ENCODE measurements at regions not wholly inside any gene's neighbourhood (a gene's known extent, or its start where the extent isn't known, plus 50 kb on each side); places are given as distances from the start of the nearest gene placed in this dataset.
"Not testable (repeated sequence)": the region's sequence is repeated elsewhere in the genome, so short reads cannot be mapped to it uniquely, and the experiment has no call there.

- TF ChIP-seq CTCF (conservative IDR thresholded peaks at IDR 0.05; ENCODE audit: low read depth, low read length), result no peak
- no peak for DNase-seq (ENCODE audit: low read depth)
- H3K4me3 ChIP-seq (ENCODE audit: low read length), result no peak overlapping the region
Measured at GRCh38 chrX:17968367-17968766, 107.3 kb upstream of the RAI2 start.

DNA sequence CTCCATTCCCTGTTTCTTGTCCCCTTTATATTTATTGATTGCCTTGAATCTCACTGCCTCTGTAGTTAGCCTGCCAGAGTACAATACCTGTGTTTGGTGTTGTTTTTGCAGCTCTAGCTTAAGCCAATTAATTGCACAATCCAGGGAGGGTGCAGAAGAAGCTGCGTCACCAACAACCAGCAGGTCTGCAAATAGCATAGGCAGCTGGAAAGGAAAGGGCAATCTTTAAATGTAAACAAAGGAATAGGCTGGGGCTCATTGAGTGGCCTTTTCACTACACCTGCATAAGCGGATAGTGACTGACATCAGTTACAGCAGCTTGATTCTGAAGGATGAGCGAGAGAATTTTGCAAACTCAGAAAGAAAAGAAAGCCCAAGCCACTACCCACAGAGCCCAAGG lies 106.8 kb upstream of the RAI2 start:
- H3K4me3 ChIP-seq (ENCODE audit: low read length), result no peak overlapping the region
- TF ChIP-seq CTCF (conservative IDR thresholded peaks at IDR 0.05; ENCODE audit: low read depth, low read length), result no peak
- DNase-seq (ENCODE audit: low read depth), result no peak

DNA sequence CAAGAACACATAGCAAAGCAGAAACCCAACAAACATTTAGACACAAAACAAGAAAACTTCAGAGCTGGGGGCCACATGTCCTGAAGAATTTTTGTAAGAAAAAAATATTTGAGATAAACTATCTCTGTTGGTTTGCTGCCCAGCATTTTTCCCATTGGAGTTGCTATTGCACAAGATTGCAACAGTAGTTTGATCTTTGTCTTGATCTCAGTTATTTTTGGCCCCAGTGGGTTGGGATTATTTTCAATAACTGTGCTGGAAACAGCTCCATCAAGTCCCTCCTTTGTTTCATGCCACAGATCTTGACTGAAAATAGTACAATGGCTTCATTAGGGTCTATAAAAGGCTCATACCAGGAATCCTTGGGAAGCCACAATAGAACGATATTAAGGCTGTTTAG lies 103.8 kb upstream of the RAI2 start:
- no peak for TF ChIP-seq CTCF (conservative IDR thresholded peaks at IDR 0.05; ENCODE audit: low read depth, low read length)
- DNase-seq (ENCODE audit: low read depth), result no peak
- H3K4me3 ChIP-seq (ENCODE audit: low read length), result no peak overlapping the region

- no peak for TF ChIP-seq CTCF (conservative IDR thresholded peaks at IDR 0.05; ENCODE audit: low read depth, low read length)
- DNase-seq (ENCODE audit: low read depth), result no peak
- H3K4me3 ChIP-seq (ENCODE audit: low read length), result no peak overlapping the region
Measured at GRCh38 chrX:17960891-17961290, 99.8 kb upstream of the RAI2 start.

GRCh38 chrX:17944833-17945497 lies 83.9 kb upstream of the RAI2 start:
- DNase-seq (ENCODE audit: low read depth), result no peak
- TF ChIP-seq CTCF (conservative IDR thresholded peaks at IDR 0.05; ENCODE audit: low read depth, low read length), result peak; percentile 55
- H3K4me3 ChIP-seq (ENCODE audit: low read length), result no peak overlapping the region

- DNase-seq (ENCODE audit: low read depth); H3K4me3 ChIP-seq (ENCODE audit: low read length): not testable (repeated sequence)
Measured at GRCh38 chrX:17941171-17941570, 80.1 kb upstream of the RAI2 start.

DNA sequence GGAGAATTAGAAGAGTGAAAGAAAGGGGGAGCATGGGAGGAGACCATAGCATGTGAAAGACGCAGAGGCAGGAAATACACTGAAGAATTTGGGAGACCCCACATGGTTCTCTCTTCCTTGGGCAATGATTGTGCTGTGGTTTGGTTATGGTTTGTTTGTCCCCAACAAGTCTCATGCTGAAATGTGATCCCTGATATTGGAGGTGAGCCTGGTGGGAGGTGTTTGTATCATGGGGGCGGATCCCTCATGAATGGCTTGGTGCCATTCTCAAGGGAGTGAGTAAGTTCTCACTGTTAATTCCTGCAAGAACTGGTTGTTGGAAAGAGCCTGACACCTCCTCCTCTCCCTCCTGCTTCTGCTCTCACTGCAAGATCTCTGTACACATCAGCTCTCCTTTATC lies 78.6 kb upstream of the RAI2 start:
- H3K4me3 ChIP-seq (ENCODE audit: low read length), result no peak overlapping the region
- TF ChIP-seq CTCF (conservative IDR thresholded peaks at IDR 0.05; ENCODE audit: low read depth, low read length), result no peak
- DNase-seq (ENCODE audit: low read depth), result no peak

DNA sequence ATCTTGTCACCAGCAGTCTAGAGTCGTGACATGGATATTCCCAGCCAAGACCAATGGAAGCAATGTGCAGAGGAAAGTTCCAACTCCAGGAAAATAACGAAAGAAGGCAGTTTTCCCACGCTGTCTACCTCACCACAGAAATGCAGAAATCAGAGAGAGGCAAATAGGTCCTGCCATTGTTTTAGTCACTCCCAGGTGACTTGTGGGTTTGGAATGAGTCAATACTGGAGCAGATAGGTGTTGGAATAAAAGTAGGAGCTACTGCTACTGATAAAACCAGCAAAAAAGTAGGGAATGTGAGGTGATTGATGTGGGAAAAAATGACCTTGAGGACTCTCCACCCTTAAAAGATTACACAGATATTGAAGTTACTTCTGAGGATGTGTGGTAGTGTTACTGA lies 72.8 kb upstream of the RAI2 start:
- no peak overlapping the region for H3K4me3 ChIP-seq (ENCODE audit: low read length)
- no peak for TF ChIP-seq CTCF (conservative IDR thresholded peaks at IDR 0.05; ENCODE audit: low read depth, low read length)
- DNase-seq (ENCODE audit: low read depth), result no peak
